Heart right ventricle (tissue), 16 donors: ENCODE measurements at regions not wholly inside any gene's neighbourhood (a gene's known extent, or its start where the extent isn't known, plus 50 kb on each side); places are given as distances from the start of the nearest gene placed in this dataset.

Experiments
- ATAC-seq, 8 donors: fragments of 200-7000 bp; cut with Tn5 transposase; one replicate each; pipeline ENCODE4 v1.9.1; 2020; ENCODE audit warnings: mild to moderate bottlenecking in 8 of 8, moderate library complexity in 8 of 8, moderate number of reproducible peaks in 1 of 8
- DNase-seq, 2 donors: peaks; one replicate each; pipeline ENCODE4 v3.0.0-alpha.2; 2020
- H3K27ac ChIP-seq, 10 donors: fragments of 200-600 bp; sonication (generic) in 2 of 10; one replicate each; pipeline versions ENCODE4 v1.5.0 to v1.8.0; 2020 to 2022; ENCODE audit warnings: mild to moderate bottlenecking in 3 of 10
- H3K27me3 ChIP-seq, 7 donors: fragments of 200-600 bp; one replicate each; pipeline ENCODE4 v1.8.0; 2021 to 2022; ENCODE audit warnings: mild to moderate bottlenecking in 2 of 7
- H3K36me3 ChIP-seq, 9 donors: fragments of 200-600 bp; sonication (generic) in 1 of 9; one replicate each; pipeline versions ENCODE4 v1.5.0 to v1.8.0; 2020 to 2022; ENCODE audit warnings: mild to moderate bottlenecking in 2 of 9
- H3K4me1 ChIP-seq, 9 donors: fragments of 200-600 bp; sonication (generic) in 1 of 9; one replicate each; pipeline versions ENCODE4 v1.5.0 to v1.8.0; 2020 to 2022; ENCODE audit warnings: mild to moderate bottlenecking in 4 of 9
- H3K4me3 ChIP-seq, 10 donors: fragments of 200-600 bp; sonication (generic) in 2 of 10; one replicate each; pipeline versions ENCODE4 v1.5.0 to v1.8.0; 2020 to 2022; ENCODE audit warnings: mild to moderate bottlenecking in 7 of 10, moderate library complexity in 2 of 10
- H3K9me3 ChIP-seq, 11 donors: fragments of 200-600 bp in 10 of 11; sonication (generic) in 2 of 11; one replicate each; pipeline versions ENCODE4 v1.5.0 to v1.8.0; 2013 to 2022; ENCODE audit warnings: mild to moderate bottlenecking in 2 of 11, control low read depth in 1 of 11, moderate library complexity in 1 of 11
- CTCF ChIP-seq, 9 donors: fragments of 200-600 bp; sonication (generic) in 2 of 9; IDR thresholded peaks; one replicate each; pipeline versions ENCODE4 v1.5.0 to v1.8.0; 2021 to 2022; ENCODE audit warnings: antibody characterized with exemption in 9 of 9, mild to moderate bottlenecking in 5 of 9, moderate library complexity in 1 of 9
- WGBS, 2 donors: extraction: QIAGEN DNeasy Blood & Tissue Kit; methylation state at CpG; one replicate each; pipeline ENCODE4 v1.1.7; 2013; ENCODE audit warnings: inconsistent platforms in 1 of 2; 5-methylcytosine and 5-hydroxymethylcytosine counted together
- intact Hi-C, 10 donors: fragments of 100-400 bp; cut with DNase I; formaldehyde crosslinking; loops; one replicate each; pipeline versions ENCODE4 v1.11.1 to v1.14.2; 2022
- donor health status: Arrhythmogenic right ventricular cardiomyopathy.
- donor health status: ischemic (EF 13 %, LVEDD 7.1; RV severe dilation, severe dysfunction).
- donor health status: healthy with polysubstance abuse.
- donor health status: DM: no; HTN: yes; CAD: no.
- donor health status: DM: no; HTN: no; CAD: no.
- donor health status: ischemic (EF 25% LVEDD 6.9; RV normal size, moderate dysfunction).
- donor health status: ischemic (EF 25% LVEDD 5.7; RV mildly dilated, moderate dysfunction).
- donor health status: healthy.
- donor health status: DM: yes; HTN: yes; CAD: no.
- donor health status: Ischemic cardiomyopathy.
- donor health status: ischemic (EF 35%, LVEDD 5.7; RV mildly dilated, moderate dysfunction).
- donor health status: nonischemic (EF 11% LVEDD 7.7; RV severe dilation, severe dysfunction).
- donor health status: DM: yes; HTN: yes; CAD: no.
- donor health status: PGD.
- donor health status: ischemic (EF 29% LVEDD 5.4; RV normal size, mild dysfunction).
- donor health status: nonischemic (EF 23%, LVEDD 6.1; RV moderate dilation, normal function).

- Histone ChIP-seq H3K4me3 (no peak overlapping the region), H3K36me3 (no peaks in the 10 kb centered on the region), H3K27ac (no peak overlapping the region), H3K9me3 (peaks cover 0 to 29% (median 17%) of the 10 kb centered on the region in 11 donors), H3K27me3 (peaks cover 5 to 43% (median 23%) of the 10 kb centered on the region in 7 donors), H3K4me1 (no peaks in the 10 kb centered on the region)
- WGBS, 2 donors = 25 to 29% methylated on average over 22 of the region's 22 CpGs
- TF ChIP-seq CTCF (IDR thresholded peaks at IDR 0.05) = no peak
- intact Hi-C loops = no loop called here
- ATAC-seq (no peak), DNase-seq (no peak)
Measured at GRCh38 chr22:49712195-49712791, 115.4 kb downstream of the BRD1 start.

- peaks cover 5 to 46% (median 28%) of the 10 kb centered on the region in 7 donors for H3K27me3 ChIP-seq
- DNase-seq = no peak
- no peak for ATAC-seq
- H3K4me3 ChIP-seq = no peak overlapping the region
- H3K9me3 ChIP-seq = peaks cover 0 to 29% (median 17%) of the 10 kb centered on the region in 11 donors
- H3K27ac ChIP-seq = no peak overlapping the region
- no peak for TF ChIP-seq CTCF (IDR thresholded peaks at IDR 0.05)
- H3K36me3 ChIP-seq = no peaks in the 10 kb centered on the region
- 84 to 86% methylated on average over 9 of the region's 9 CpGs for WGBS, 2 donors
- H3K4me1 ChIP-seq = no peaks in the 10 kb centered on the region
- intact Hi-C loops = no loop called here
Measured at GRCh38 chr22:49710746-49711145, 116.9 kb downstream of the BRD1 start.

- Histone ChIP-seq H3K36me3 (no peaks in the 10 kb centered on the region), H3K4me3 (no peak overlapping the region), H3K27me3 (peaks cover 13 to 59% (median 41%) of the 10 kb centered on the region in 7 donors), H3K27ac (no peak overlapping the region), H3K9me3 (peaks cover 0 to 29% (median 17%) of the 10 kb centered on the region in 11 donors), H3K4me1 (no peaks in the 10 kb centered on the region)
- DNase-seq (no peak), ATAC-seq (no peak)
- TF ChIP-seq CTCF (IDR thresholded peaks at IDR 0.05) = no peak
- intact Hi-C loops = no loop called here
- 64 to 66% methylated on average over 4 of the region's 4 CpGs for WGBS, 2 donors
Measured at GRCh38 chr22:49709464-49709863, 118.2 kb downstream of the BRD1 start.

- Histone ChIP-seq H3K9me3 (peaks cover 0 to 46% (median 29%) of the 10 kb centered on the region in 11 donors), H3K36me3 (no peaks in the 10 kb centered on the region), H3K4me3 (no peak overlapping the region), H3K27ac (no peak overlapping the region), H3K4me1 (no peaks in the 10 kb centered on the region), H3K27me3 (peaks cover 14 to 55% (median 46%) of the 10 kb centered on the region in 7 donors)
- intact Hi-C loops = no loop called here
- TF ChIP-seq CTCF (IDR thresholded peaks at IDR 0.05) = no peak
- ATAC-seq (no peak), DNase-seq (no peak)
- WGBS, 2 donors = 84 to 87% methylated on average over 13 of the region's 13 CpGs
Measured at GRCh38 chr22:49705972-49706352, 121.7 kb downstream of the BRD1 start.
